Caki2 (cell line): ENCODE measurements at regions not wholly inside any gene's neighbourhood (a gene's known extent, or its start where the extent isn't known, plus 50 kb on each side); places are given as distances from the start of the nearest gene placed in this dataset.

Experiments used
- DNase-seq: peaks from one replicate; pipeline ENCODE4 v3.0.0-alpha.2; 2015; ENCODE audit warnings: low read depth
- in situ Hi-C: cut with HindIII; loops from 2 replicates; pipeline ENCODE4 v1.10.0; 2016; ENCODE audit warnings: low sequenced_read_pairs, low pct_unique_long_range_greater_than_20kb, mixed read lengths

- in situ Hi-C loops = no loop called here
- DNase-seq = no peak
Observed at GRCh38 chr15:66936109-66936860, 129.1 kb upstream of the SMAD3 start.

GRCh38 chr15:66936861-66937582, 128.4 kb upstream of the SMAD3 start:
- in situ Hi-C loops = no loop called here
- no peak for DNase-seq

GRCh38 chr15:66937588-66937987, 127.8 kb upstream of the SMAD3 start:
- in situ Hi-C loops = no loop called here
- DNase-seq = no peak

- no peak for DNase-seq
- in situ Hi-C loops = no loop called here
Observed at GRCh38 chr15:66938114-66938830, 127.1 kb upstream of the SMAD3 start.

- in situ Hi-C loops = no loop called here
- no peak for DNase-seq
Observed at GRCh38 chr15:66939016-66939415, 126.4 kb upstream of the SMAD3 start.

DNA sequence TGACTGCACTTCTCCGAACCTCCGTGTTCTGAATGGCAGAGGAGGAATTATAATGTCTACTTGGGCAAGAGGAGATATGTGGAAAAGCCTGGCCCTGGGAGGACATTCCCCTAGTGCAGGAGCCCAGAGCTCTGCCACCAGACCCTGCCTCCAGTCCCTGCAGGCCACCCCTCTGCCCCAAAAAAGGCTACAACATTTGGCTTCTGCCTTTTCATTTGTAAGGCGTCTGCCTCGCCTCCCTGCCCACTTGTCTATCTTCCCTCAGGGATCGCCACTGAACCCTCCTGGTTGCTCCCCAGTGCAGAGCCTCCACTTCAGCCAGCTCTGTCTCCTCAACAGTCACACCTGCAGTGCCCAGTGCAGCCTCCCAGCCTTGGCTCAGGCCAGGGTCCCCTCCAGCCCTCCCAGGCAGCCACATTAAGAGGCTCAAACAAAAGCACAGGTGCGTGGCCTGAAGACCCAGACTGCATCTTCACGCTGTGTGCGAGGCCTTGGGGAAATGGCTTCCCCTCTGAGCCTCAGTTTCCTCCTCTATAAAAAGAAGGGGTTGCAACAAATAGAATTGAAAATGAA, 125.9 kb upstream of the SMAD3 start:
- in situ Hi-C loops = no loop called here
- DNase-seq = no peak

DNA sequence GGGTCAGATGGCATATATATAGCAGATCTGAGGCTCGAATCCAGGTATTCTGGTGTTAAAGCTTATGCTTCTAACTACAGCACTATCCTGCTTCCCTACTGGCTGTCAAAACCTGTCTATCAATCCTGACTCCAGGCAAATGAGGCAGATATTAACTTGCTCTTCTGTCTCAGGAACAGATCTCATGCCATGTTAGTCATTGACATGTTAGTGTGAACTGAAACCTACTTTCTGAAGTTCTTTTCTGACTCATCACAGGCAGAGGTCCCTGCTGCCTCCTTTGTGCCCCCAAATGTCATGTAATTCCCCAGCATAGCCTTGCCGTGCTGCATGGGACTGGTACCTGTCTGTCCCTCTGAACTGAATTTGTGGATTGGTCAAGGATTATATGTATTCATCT, 125.0 kb upstream of the SMAD3 start:
- in situ Hi-C loops = no loop called here
- peak; percentile 35 for DNase-seq

DNA sequence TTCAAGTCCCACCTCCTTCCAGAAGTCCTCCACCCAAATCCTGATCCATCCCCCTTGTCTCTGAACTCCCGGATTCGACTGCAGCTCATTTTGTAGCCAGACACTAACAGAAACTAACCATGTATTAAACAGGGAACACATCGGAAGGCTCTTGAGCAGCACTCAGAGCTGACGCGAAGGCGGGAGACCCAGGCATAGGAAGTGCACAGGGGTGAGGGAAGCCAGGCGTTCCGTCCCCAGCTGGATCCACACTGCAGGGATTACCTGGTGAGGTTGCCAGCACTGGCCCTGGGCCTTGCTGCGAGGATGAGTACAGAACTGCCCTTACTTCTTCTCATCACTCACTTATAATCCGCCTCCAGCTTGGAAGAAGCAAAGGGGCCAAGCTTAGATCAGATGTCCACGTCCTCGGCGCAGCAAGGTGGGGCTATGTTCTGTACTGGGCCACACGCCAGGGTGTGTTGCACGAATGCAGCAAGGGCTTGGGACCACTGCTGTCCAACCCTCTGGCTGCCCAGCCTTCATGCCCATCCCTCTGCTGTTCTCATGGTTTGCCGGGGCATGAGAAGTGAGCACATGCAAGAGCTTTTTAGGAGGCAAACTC, 124.2 kb upstream of the SMAD3 start:
- in situ Hi-C loops = no loop called here
- no peak for DNase-seq

DNA sequence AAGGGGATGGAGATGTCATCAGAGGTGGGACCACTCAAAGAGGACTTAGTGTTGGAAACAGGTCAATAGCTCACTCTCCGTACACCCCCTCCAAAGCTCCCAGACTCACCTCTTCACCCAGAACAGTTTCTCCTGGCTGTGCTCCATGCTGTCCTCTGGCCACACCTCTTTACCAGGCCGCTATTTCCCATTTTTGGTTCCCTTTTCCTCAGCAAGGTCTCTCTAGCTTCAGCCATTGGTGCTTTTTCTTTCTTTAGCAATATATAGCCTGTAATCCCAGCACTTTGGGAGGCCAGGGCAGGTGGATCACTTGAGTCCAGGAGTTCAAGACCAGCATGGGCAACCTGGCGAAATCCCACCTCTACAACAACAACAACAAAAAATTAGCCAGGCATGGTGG, 123.6 kb upstream of the SMAD3 start:
- in situ Hi-C loops = no loop called here
- no peak for DNase-seq

DNA sequence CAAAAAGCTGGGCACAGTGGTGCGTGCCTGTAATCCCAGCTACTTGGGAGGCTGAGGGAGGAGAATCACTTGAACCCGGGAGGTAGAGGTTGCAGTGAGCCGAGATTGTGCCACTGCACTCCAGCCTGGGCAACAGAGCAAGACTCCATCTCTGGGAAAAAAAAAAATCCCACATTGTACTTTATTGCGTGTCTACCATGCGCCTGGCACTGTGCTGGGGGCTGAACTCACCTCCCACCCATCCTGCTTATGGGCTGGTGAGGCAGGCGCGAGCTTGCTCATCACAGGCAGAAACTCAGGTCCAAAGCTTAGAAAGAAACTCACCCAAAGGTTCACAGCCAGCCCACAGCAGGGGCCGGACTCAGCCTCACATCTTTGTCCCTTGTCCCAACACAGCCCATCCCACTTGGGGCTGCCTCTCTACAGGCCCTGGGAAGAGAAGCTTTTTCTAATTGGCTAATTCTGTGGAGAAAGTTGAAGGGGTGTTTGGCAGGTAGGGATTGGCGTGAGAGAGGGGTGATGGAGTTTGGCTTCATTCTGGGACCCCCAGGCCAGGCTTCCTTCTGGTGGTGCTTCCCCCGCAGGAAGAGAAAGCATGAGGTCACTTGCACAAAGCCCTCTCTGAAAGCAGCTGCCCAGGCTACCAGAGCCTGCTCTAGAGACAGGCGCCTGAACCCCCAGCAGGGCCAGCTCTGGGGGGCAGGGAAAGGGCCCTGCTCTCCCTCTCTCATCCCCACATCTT, 122.6 kb upstream of the SMAD3 start:
- no peak for DNase-seq
- in situ Hi-C loops = no loop called here

- DNase-seq = peak; percentile 45
- in situ Hi-C loops = no loop called here
Observed at GRCh38 chr15:66943456-66944095, 121.8 kb upstream of the SMAD3 start.

- DNase-seq = no peak
- in situ Hi-C loops = no loop called here
Observed at GRCh38 chr15:66944121-66944520, 121.3 kb upstream of the SMAD3 start.

DNA sequence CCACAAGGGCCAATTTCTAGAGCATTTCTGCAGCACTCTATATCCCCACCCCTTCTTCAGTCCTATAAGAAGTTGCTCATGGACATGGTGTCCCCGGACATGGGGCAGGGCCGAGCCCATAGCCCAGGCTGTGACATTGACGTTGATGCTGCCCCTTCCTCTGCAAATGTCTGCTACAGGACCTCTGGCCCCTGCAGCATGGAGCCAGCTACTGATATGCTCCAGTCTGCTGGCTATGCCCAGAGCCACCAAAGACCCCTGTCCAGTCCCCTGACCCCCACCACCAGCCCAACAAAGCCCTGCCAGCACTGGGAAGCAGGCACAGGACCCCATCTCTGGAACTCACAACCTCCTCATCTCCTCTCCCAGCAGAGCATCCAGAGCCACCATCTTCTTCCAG, 120.1 kb upstream of the SMAD3 start:
- in situ Hi-C loops = no loop called here
- no peak for DNase-seq

DNA sequence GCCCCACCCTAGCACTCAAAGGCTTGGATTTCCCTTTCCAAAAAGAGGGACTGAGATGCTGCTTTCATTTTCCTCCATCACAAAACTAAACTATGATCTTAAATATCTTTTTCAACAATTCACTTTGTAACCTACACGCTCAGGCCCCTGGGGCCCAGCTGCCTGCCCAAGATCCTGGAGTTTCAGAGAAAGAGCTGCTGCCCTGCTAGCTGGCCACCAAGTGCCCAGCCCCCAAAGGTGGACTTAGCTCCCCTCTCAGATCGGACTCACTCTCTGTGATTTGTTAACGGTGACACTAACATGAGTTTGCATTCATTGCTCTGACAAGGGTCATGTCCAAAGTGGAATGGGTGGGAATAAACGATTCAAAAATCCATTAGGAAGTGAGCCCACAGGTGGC, 119.6 kb upstream of the SMAD3 start:
- no peak for DNase-seq
- in situ Hi-C loops = no loop called here

DNA sequence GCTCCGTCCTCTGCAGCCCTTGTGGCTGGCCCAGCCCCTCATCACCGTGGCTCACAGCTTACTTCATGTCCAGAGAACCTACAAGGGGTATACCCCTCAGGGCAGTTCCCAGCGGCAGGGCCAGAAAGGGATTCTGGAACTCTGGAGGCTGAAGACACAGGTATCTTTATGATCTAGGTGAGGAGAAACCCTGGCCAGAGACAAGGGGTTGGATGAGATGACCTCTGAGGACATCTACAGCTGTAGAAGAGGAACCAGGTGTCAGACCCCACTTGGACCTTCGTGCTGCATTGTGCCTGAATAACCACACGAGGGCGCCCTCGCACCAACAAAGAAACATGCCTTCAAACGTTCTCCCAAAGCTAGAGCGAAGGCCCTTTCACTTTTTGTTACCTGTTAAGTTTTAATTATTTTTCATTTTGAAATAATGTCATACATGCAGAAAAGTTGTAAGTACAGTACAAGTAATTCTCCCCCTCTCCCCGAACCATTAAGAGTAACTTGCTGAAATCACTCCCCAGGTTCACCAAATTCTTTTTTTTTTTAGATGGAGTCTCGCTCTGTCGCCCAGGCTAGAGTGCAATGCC, 118.7 kb upstream of the SMAD3 start:
- DNase-seq = peak; percentile 62
- in situ Hi-C loops = no loop called here

DNA sequence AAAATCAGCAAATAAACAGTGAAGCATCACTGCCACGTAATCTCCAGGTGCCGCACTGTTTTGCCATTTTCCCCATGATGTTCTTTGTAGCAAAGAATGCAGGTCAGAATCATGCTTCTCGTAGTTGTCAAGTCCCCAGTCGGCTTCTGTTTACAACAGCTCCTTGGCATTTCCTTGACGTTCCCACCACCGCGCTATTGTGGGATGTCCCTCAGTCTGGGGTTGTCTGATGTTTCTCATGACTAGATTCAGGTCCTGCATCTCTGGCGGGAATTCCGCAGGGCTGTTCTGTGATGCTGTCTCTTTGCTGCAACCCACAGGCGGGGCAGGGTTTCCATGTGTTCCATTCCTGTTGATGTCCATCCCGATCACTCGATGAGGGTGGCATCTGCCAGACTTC, 117.9 kb upstream of the SMAD3 start:
- no peak for DNase-seq
- in situ Hi-C loops = no loop called here

- DNase-seq = peak; percentile 87
- in situ Hi-C loops = no loop called here
Observed at GRCh38 chr15:66948294-66948693, 117.1 kb upstream of the SMAD3 start.
